Mucosa of descending colon (tissue), 3 donors: ENCODE measurements at regions not wholly inside any gene's neighbourhood (a gene's known extent, or its start where the extent isn't known, plus 50 kb on each side); places are given as distances from the start of the nearest gene placed in this dataset.

Source experiments
- ATAC-seq: fragments of 200-7000 bp; cut with Tn5 transposase; one replicate; pipeline ENCODE4 v1.9.1; 2020; ENCODE audit warnings: mild to moderate bottlenecking, moderate library complexity
- DNase-seq, 3 donors: peaks; one replicate each; pipeline ENCODE4 v3.0.0-alpha.2; 2020
- H3K36me3 ChIP-seq: fragments of 200-600 bp; one replicate; pipeline ENCODE4 v1.8.0; 2021; ENCODE audit warnings: low read depth, mild to moderate bottlenecking
- H3K4me1 ChIP-seq: fragments of 200-600 bp; one replicate; pipeline ENCODE4 v1.8.0; 2021; ENCODE audit warnings: low read depth, mild to moderate bottlenecking
- H3K4me3 ChIP-seq: fragments of 200-600 bp; one replicate; pipeline ENCODE4 v1.8.0; 2021; ENCODE audit warnings: mild to moderate bottlenecking
- H3K9me3 ChIP-seq: fragments of 200-600 bp; one replicate; pipeline ENCODE4 v1.8.0; 2021; ENCODE audit warnings: mild to moderate bottlenecking
- intact Hi-C, 2 donors: fragments of 100-400 bp; cut with DNase I in 1 of 2; cut with micrococcal nuclease in 1 of 2; formaldehyde crosslinking; loops; one replicate each; pipeline versions ENCODE4 v1.11.0 to v1.11.1; 2022; cut with DNase I, micrococcal nuclease
- TF ChIP-seq, protein P1 (sequence below): fragments of 200-600 bp; IDR thresholded peaks from one replicate; pipeline ENCODE4 v1.8.0; 2022; ENCODE audit warnings: antibody characterized with exemption, mild to moderate bottlenecking
- donor health status: DM: no; HTN: no; CAD: no; lungs with moderate emphysema.
- donor health status: DM: no; HTN: no; CAD: no.
- donor health status: DM: no; HTN: yes; CAD: no.

DNA sequence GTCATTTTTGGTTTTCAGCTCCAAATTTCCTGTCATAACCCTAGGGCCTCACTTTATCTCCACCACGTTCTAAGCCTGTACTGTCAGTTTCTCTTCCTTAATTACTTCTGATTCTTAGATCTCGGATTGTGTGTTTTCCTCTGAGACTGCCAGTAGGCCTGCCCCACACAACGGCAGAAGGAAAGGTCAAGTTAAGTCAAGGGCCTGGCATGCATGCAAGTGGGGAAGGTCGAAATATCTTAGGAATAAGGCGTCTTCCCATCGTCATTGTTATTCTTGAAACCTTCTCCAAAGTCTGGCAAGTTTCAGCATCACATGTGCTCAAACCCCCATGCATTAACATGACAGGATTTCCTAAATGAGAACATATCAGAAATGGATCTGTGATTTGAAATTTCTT lies 203.5 kb upstream of the TSHZ2 start:
- no peaks in the 10 kb centered on the region for H3K9me3 ChIP-seq
- intact Hi-C loops, result no loop called here
- TF ChIP-seq, protein P1, sequence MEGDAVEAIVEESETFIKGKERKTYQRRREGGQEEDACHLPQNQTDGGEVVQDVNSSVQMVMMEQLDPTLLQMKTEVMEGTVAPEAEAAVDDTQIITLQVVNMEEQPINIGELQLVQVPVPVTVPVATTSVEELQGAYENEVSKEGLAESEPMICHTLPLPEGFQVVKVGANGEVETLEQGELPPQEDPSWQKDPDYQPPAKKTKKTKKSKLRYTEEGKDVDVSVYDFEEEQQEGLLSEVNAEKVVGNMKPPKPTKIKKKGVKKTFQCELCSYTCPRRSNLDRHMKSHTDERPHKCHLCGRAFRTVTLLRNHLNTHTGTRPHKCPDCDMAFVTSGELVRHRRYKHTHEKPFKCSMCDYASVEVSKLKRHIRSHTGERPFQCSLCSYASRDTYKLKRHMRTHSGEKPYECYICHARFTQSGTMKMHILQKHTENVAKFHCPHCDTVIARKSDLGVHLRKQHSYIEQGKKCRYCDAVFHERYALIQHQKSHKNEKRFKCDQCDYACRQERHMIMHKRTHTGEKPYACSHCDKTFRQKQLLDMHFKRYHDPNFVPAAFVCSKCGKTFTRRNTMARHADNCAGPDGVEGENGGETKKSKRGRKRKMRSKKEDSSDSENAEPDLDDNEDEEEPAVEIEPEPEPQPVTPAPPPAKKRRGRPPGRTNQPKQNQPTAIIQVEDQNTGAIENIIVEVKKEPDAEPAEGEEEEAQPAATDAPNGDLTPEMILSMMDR, result no peak
- ATAC-seq (no peak), DNase-seq (no peak)
- no peaks in the 10 kb centered on the region for H3K4me1 ChIP-seq
- no peak overlapping the region for H3K4me3 ChIP-seq
- H3K36me3 ChIP-seq, result no peaks in the 10 kb centered on the region

DNA sequence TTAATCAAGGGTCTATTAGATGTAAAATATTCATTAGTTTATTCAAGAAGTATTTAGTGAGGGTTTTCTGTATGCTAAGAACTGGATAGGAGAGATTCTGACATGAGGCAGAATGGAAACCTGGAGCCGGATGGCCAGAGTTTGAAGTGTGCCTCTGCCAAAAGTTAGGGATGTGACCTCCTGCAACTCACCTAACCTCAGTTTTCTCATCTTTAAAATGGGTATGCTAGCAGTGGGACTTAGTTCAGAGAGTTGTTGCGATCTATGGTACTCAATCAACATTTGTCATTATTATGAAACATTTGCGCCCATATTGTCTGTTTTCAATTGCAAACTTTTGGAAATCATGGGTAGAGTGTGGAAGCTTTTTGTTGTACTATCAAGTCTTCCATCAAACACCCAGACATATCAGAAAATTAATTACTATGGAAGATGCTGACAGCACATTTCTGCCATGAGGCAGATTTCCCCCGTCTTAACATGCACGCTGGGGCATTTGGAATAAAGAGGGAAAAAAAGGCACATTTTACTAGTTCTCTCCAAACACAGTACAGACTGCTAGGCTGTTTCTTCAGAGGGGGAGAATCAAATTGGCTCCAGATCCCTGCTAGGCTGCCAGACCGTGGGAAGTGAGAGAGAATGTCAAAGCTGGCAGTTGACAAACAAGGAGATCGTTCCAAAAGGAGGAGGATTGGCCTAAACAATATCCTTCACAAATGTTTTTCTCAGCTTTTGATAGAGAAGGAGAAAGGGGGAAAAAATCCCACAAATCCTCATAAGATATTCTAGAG lies 205.3 kb upstream of the TSHZ2 start:
- Histone ChIP-seq H3K4me1 (no peaks in the 10 kb centered on the region), H3K36me3 (no peaks in the 10 kb centered on the region), H3K9me3 (no peaks in the 10 kb centered on the region), H3K4me3 (no peak overlapping the region)
- TF ChIP-seq, protein P1, result no peak
- intact Hi-C loops, result no loop called here
- no peak for ATAC-seq
- no peak for DNase-seq

- H3K4me1 ChIP-seq, result no peaks in the 10 kb centered on the region
- intact Hi-C loops, result no loop called here
- DNase-seq (no peak), ATAC-seq (no peak)
- no peaks in the 10 kb centered on the region for H3K36me3 ChIP-seq
- TF ChIP-seq, protein P1, result no peak
- no peaks in the 10 kb centered on the region for H3K9me3 ChIP-seq
- no peak overlapping the region for H3K4me3 ChIP-seq
Observed at GRCh38 chr20:52763321-52763853, 208.8 kb upstream of the TSHZ2 start.

- TF ChIP-seq, protein P1, result no peak
- no peak overlapping the region for H3K4me3 ChIP-seq
- H3K9me3 ChIP-seq, result no peaks in the 10 kb centered on the region
- no peaks in the 10 kb centered on the region for H3K4me1 ChIP-seq
- intact Hi-C loops, result no loop called here
- no peak for DNase-seq
- no peaks in the 10 kb centered on the region for H3K36me3 ChIP-seq
- ATAC-seq, result no peak
Observed at GRCh38 chr20:52761867-52762266, 210.3 kb upstream of the TSHZ2 start.

- intact Hi-C loops, result no loop called here
- H3K9me3 ChIP-seq, result no peaks in the 10 kb centered on the region
- TF ChIP-seq, protein P1, result no peak
- H3K4me1 ChIP-seq, result no peaks in the 10 kb centered on the region
- no peaks in the 10 kb centered on the region for H3K36me3 ChIP-seq
- no peak for ATAC-seq
- DNase-seq, result no peak
- no peak overlapping the region for H3K4me3 ChIP-seq
Observed at GRCh38 chr20:52760791-52761190, 211.4 kb upstream of the TSHZ2 start.
